ENCODE measurements at regions not wholly inside any gene's neighbourhood (a gene's known extent, or its start where the extent isn't known, plus 50 kb on each side); places are given as distances from the start of the nearest gene placed in this dataset.

DNA sequence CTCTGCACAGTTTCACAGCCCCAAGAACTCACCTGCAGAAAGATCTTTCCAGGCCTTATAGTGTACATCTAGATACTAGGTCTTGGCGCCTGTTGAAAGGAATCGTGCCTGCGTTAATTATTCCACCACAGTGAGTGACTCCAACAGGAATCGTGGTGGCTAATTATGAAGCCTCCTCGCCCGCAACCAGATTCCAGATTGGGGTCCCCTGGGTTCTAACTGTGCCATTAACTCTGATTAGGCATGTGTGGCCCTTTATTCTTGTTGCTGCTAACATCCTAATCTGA is 295.3 kb upstream of the MAF start:
- TF ChIP-seq EZH2 (IDR thresholded peaks at IDR 0.05; ENCODE audit: low read depth), result no peak
- TF ChIP-seq, protein P1, sequence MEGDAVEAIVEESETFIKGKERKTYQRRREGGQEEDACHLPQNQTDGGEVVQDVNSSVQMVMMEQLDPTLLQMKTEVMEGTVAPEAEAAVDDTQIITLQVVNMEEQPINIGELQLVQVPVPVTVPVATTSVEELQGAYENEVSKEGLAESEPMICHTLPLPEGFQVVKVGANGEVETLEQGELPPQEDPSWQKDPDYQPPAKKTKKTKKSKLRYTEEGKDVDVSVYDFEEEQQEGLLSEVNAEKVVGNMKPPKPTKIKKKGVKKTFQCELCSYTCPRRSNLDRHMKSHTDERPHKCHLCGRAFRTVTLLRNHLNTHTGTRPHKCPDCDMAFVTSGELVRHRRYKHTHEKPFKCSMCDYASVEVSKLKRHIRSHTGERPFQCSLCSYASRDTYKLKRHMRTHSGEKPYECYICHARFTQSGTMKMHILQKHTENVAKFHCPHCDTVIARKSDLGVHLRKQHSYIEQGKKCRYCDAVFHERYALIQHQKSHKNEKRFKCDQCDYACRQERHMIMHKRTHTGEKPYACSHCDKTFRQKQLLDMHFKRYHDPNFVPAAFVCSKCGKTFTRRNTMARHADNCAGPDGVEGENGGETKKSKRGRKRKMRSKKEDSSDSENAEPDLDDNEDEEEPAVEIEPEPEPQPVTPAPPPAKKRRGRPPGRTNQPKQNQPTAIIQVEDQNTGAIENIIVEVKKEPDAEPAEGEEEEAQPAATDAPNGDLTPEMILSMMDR (conservative IDR thresholded peaks at IDR 0.05), result no peak

Measured in PC-9 (cell line).